ENCODE measurements at regions not wholly inside any gene's neighbourhood (a gene's known extent, or its start where the extent isn't known, plus 50 kb on each side); places are given as distances from the start of the nearest gene placed in this dataset.

DNA sequence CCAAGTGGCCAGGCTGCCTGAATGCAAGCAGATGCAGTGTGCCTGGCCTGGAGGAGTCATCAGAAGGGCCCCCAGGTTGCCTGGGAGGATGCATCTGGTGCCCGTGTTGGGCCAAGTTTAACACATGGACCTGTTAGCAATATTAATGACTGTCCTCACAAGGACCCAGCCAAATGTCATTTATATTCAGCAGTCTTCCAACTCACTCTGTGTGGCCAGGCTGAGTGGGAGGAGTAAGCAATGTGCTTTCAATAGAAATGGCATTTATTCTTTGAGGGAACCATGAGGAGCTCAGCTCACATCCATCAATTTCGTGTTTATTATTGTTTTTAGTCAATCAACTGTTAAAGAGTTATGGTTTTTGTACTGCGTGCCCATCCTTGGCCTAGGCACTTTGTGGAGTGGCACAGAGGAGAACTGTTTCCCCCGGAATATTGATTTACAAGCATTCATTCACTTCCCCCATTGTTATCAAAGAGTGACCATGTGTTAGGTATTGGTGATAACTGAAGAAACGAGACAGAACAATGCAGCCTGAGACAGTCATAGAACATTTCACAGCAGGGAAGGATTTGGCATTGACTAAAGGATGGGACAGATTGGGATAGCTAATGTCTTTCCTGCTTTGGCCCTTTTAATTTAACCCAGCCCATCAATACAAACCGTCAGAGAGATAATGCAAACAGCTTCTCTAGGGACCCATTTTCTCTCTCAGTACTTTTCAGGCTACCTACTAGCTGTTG lies 725.2 kb downstream of the TSN start:
- DNase-seq (ENCODE audit: extremely low spot score), result no peak
- CTCF ChIA-PET, result no interaction called here
- TF ChIP-seq L3MBTL2 (conservative IDR thresholded peaks at IDR 0.05) (no peak), CTBP1 (IDR thresholded peaks at IDR 0.05; ENCODE audit: borderline replicate concordance) (no peak), ELF4 (IDR thresholded peaks at IDR 0.05) (no peak), HDGF (IDR thresholded peaks at IDR 0.05; ENCODE audit: borderline replicate concordance) (no peak), ZNF384 (IDR thresholded peaks at IDR 0.05) (no peak), ARNT (IDR thresholded peaks at IDR 0.05) (no peak), BHLHE40 (IDR thresholded peaks at IDR 0.05; ENCODE audit: borderline replicate concordance) (no peak), LEF1 (IDR thresholded peaks at IDR 0.05; ENCODE audit: borderline replicate concordance) (no peak), SUZ12 (IDR thresholded peaks at IDR 0.05) (no peak), TARDBP (IDR thresholded peaks at IDR 0.05) (no peak), FOXM1 (IDR thresholded peaks at IDR 0.05; ENCODE audit: borderline replicate concordance) (no peak), SP1 (IDR thresholded peaks at IDR 0.05) (no peak)
- POLR2A ChIA-PET, result no interaction called here

DNA sequence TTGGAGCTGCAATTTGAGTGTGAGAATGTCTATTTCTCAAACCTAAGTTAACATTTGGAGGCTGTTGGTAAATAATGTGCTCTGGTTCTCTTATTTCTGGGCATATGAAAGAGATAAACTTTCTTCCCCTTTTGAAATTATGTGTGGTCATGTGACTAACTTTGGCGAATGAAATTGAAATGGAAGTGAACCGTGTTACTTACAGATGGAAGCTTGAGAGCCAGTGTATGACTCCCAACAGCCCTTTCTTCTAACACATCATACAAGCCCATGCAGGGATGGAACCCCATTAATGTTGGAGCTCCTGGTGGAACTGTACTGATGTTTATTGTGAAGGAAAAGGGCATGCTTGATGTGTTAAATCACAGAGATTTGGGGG lies 725.8 kb downstream of the TSN start:
- DNase-seq (ENCODE audit: extremely low spot score), result no peak
- ChIA-PET CTCF (no interaction called here), POLR2A (no interaction called here)
- no peak for TF ChIP-seq ZNF384 (IDR thresholded peaks at IDR 0.05)
- no peak for TF ChIP-seq SP1 (IDR thresholded peaks at IDR 0.05)
- no peak for TF ChIP-seq BHLHE40 (IDR thresholded peaks at IDR 0.05; ENCODE audit: borderline replicate concordance)
- TF ChIP-seq, protein P1, sequence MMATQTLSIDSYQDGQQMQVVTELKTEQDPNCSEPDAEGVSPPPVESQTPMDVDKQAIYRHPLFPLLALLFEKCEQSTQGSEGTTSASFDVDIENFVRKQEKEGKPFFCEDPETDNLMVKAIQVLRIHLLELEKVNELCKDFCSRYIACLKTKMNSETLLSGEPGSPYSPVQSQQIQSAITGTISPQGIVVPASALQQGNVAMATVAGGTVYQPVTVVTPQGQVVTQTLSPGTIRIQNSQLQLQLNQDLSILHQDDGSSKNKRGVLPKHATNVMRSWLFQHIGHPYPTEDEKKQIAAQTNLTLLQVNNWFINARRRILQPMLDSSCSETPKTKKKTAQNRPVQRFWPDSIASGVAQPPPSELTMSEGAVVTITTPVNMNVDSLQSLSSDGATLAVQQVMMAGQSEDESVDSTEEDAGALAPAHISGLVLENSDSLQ (IDR thresholded peaks at IDR 0.05), result no peak
- no peak for TF ChIP-seq NFRKB (IDR thresholded peaks at IDR 0.05)

DNA sequence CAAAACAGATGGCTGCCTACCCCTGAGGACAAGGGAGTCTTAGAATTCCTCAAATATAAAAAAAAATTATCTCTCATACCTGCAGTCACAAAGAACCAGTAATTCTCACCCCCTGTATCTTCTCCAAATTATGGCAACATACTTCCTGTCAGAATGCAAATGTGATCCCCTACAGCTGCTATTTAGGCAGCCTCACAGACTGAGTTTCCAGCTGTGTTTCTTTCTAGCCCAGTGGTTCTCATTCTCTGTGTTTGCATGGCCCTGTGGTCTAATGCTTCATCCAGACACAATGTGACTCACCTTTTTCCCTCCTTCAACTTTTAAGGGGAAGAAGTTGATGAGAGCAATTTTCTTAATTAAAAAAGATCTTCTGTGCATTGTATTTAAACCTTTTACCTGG lies 726.3 kb downstream of the TSN start:
- ChIA-PET POLR2A (no interaction called here), CTCF (no interaction called here)
- TF ChIP-seq FOXA1 (IDR thresholded peaks at IDR 0.05) (no peak), SP1 (IDR thresholded peaks at IDR 0.05) (no peak), ARNT (IDR thresholded peaks at IDR 0.05) (no peak), HDGF (IDR thresholded peaks at IDR 0.05; ENCODE audit: borderline replicate concordance) (no peak), ELF4 (IDR thresholded peaks at IDR 0.05) (no peak), FOXM1 (IDR thresholded peaks at IDR 0.05; ENCODE audit: borderline replicate concordance) (no peak), FOXK2 (IDR thresholded peaks at IDR 0.05) (no peak), LEF1 (IDR thresholded peaks at IDR 0.05; ENCODE audit: borderline replicate concordance) (no peak), TARDBP (IDR thresholded peaks at IDR 0.05) (no peak), CTBP1 (IDR thresholded peaks at IDR 0.05; ENCODE audit: borderline replicate concordance) (no peak)
- no peak for DNase-seq (ENCODE audit: extremely low spot score)

DNA sequence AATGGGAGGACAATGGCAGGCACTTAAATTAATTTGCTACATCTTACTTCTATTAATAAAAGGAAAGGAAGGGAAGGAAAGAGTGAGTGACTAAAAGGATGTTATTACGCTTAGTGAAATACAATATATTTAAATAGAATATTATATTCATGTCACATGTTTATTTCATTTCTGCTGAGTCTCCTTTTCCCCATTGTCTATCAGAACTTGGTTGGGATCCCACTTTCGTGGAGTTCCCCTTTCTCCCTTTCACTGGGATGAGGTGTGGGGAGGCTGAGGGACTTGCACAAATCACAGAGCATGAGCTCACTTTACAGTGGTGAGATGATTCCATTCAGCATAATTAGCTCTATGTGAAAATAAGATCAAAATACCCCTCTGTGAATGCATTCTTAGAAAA lies 730.6 kb downstream of the TSN start:
- ChIA-PET CTCF (no interaction called here), POLR2A (no interaction called here)
- TF ChIP-seq HDGF (IDR thresholded peaks at IDR 0.05; ENCODE audit: borderline replicate concordance) (no peak), FOXM1 (IDR thresholded peaks at IDR 0.05; ENCODE audit: borderline replicate concordance) (no peak), ZNF384 (IDR thresholded peaks at IDR 0.05) (no peak), SUZ12 (IDR thresholded peaks at IDR 0.05) (no peak), ARNT (IDR thresholded peaks at IDR 0.05) (no peak), LEF1 (IDR thresholded peaks at IDR 0.05; ENCODE audit: borderline replicate concordance) (no peak), TARDBP (IDR thresholded peaks at IDR 0.05) (no peak), ELF4 (IDR thresholded peaks at IDR 0.05) (no peak), FOXK2 (IDR thresholded peaks at IDR 0.05) (no peak), CTBP1 (IDR thresholded peaks at IDR 0.05; ENCODE audit: borderline replicate concordance) (no peak)
- TF ChIP-seq, protein P1 (IDR thresholded peaks at IDR 0.05), result no peak
- no peak for DNase-seq (ENCODE audit: extremely low spot score)

DNA sequence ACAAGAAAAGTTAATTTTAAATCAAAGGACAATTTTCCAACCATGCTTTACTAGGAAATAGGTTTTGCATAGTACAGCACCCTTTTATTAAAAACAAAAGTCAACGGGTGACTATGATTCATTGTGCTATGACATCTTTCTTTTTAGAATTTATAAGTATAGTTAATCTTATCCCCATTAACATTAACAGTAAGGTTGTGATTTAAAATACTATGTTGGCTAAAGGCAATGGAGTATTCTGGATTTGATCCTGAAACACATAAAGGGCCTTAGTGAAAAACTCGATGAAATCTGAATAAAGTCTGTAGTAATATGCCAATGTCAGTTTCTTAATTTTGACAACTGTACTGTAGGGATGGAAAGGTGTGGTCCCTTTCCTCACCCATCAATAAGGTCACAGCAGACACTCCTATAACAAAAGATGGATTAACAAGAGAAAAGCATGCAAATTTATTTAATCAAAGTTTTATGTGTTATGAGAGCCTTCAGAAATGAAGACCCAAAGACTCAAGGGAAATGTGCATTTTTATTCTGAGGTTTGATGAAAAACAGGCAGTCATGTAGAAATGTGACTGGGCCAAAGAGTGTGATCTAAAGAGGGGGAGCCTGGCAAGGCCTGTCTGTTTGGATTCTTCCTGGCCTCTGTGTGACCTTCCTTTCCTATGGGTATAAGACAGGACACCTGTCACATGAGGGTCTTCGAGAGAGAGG lies 731.4 kb downstream of the TSN start:
- TF ChIP-seq BHLHE40 (IDR thresholded peaks at IDR 0.05; ENCODE audit: borderline replicate concordance), result no peak
- TF ChIP-seq L3MBTL2 (conservative IDR thresholded peaks at IDR 0.05), result no peak
- TF ChIP-seq SUZ12 (IDR thresholded peaks at IDR 0.05), result no peak
- TF ChIP-seq FOXK2 (IDR thresholded peaks at IDR 0.05), result no peak
- TF ChIP-seq, protein P1 (IDR thresholded peaks at IDR 0.05), result no peak
- no peak for TF ChIP-seq SP1 (IDR thresholded peaks at IDR 0.05)
- no peak for TF ChIP-seq ARNT (IDR thresholded peaks at IDR 0.05)
- TF ChIP-seq HDGF (IDR thresholded peaks at IDR 0.05; ENCODE audit: borderline replicate concordance), result no peak
- no peak for TF ChIP-seq ZNF384 (IDR thresholded peaks at IDR 0.05)
- TF ChIP-seq TARDBP (IDR thresholded peaks at IDR 0.05), result no peak
- TF ChIP-seq FOXM1 (IDR thresholded peaks at IDR 0.05; ENCODE audit: borderline replicate concordance), result no peak
- TF ChIP-seq FOXA1 (IDR thresholded peaks at IDR 0.05), result no peak
- TF ChIP-seq ELF4 (IDR thresholded peaks at IDR 0.05), result no peak
- no peak for TF ChIP-seq LEF1 (IDR thresholded peaks at IDR 0.05; ENCODE audit: borderline replicate concordance)
- no peak for TF ChIP-seq CTBP1 (IDR thresholded peaks at IDR 0.05; ENCODE audit: borderline replicate concordance)
- TF ChIP-seq NFRKB (IDR thresholded peaks at IDR 0.05), result no peak
- ChIA-PET POLR2A (no interaction called here), CTCF (no interaction called here)
- no peak for DNase-seq (ENCODE audit: extremely low spot score)

DNA sequence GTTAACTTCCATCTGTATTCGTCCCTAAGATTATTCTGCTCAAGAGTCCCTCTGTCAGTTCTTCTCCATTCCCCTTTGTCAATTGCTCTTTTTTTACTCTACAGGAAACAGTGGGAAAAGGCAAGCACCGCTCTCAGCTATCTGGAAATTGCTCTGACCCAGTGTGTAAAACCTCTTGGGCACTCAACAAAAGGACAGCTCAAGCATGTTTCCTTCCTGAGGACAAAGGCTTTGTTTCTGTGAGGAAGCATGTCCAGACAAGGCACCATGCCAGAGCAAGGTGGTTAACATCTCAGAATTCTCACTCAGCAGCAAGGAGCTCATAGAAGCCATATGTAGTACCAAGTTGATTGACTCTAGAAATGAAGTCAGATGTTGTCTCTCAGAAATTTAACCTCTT lies 735.6 kb downstream of the TSN start:
- TF ChIP-seq FOXM1 (IDR thresholded peaks at IDR 0.05; ENCODE audit: borderline replicate concordance), result no peak
- no peak for TF ChIP-seq HDGF (IDR thresholded peaks at IDR 0.05; ENCODE audit: borderline replicate concordance)
- no peak for TF ChIP-seq NFRKB (IDR thresholded peaks at IDR 0.05)
- no peak for TF ChIP-seq ARNT (IDR thresholded peaks at IDR 0.05)
- TF ChIP-seq, protein P1 (IDR thresholded peaks at IDR 0.05), result no peak
- no peak for TF ChIP-seq SUZ12 (IDR thresholded peaks at IDR 0.05)
- no peak for TF ChIP-seq SP1 (IDR thresholded peaks at IDR 0.05)
- no peak for TF ChIP-seq TARDBP (IDR thresholded peaks at IDR 0.05)
- no peak for TF ChIP-seq ELF4 (IDR thresholded peaks at IDR 0.05)
- no peak for TF ChIP-seq L3MBTL2 (conservative IDR thresholded peaks at IDR 0.05)
- ChIA-PET CTCF (no interaction called here), POLR2A (no interaction called here)
- no peak for DNase-seq (ENCODE audit: extremely low spot score)

All from HEK293T (cell line).